NCI-H510A treated with DMSO at 0.1 percent for 48 hours (cell line): ENCODE measurements at regions not wholly inside any gene's neighbourhood (a gene's known extent, or its start where the extent isn't known, plus 50 kb on each side); places are given as distances from the start of the nearest gene placed in this dataset.

Experiments used
- DNase-seq: peaks from one replicate; lab custom pipeline; 2025; lab: John Stamatoyannopoulos, UW

DNA sequence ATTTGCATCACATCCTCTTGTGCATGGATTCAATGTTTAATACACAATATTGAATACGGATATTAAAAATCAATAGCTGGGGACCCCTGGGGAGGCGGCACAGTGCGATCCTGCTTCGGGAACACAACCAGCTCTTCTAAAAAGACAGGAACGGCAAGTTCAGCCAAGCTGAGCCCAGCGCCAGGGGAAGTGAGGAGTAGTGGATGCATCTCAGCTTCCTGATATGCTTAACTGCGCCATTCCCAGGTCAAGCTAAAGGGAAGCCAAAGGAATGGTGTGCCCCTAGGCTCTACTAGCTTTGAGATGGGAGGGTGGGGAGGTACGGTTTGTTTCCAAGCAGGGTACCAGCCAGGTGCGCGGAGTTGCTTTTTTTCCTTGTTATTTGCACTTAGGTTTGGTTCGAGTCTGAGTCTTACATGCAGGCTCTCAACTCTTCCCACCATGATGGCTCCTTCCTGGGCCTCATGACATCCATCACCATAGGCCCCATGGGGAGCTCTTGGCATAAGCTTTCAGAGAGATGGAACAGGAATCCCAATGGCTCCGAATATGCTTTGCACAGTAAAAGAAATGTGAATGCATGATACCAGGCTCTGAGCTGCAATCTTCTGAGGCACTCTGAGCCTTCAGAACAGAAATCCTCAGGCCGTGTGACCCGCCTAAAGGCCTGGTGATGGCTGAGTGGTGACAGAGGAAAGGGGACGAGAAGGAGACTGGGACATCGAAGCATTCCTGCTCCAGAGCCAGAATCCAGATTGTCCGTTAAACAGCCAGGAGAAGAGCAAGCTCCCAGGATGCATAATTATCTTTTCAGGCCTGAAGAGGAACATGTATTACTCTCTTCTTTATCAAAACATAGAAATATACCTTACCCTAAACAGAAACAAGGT is 51.8 kb upstream of the BCOR start:
- no peak for DNase-seq

DNA sequence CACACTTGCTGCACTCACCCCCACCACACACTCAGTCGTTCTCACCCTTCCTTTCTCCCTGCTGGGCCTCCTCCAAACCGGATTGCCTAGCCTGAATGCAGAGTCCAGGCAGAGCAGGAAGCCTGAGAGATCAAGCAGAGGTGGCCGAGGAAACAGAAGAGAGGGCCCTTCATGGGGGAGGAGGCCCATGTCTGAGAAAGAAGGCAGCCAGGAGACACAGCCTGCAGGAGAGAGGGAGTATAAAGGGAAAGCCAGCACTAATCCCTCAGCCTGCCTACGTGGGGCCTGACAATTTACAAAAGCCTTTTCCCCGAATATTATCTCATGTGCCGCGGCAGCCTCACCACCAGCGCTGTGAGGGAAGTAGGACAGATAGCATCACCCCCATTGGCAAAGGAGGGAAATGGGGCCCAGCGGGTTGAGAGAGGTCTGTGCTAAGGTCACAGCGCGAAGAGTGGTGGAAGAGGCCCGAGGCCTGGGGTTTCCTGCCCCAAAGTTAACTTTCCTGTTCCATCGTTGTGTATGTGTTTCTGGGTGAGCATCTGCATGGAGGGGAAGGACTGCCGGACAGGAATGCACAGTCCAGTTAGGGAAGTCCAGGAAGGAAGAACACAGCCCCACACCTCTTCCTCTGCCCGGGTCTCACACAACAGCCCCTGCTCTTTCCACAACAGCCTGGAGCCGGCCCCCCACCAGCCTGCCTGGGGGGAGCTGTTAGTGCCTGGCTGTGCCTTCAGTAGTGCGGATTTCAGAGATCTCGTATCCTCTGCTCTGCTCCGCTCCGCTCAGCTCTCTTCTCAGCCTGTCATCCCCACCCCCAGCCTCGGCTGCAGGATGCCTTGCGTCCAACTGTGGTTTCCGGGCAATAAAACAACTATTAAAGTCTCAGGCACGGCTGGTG is 50.9 kb upstream of the BCOR start:
- peak; percentile 25 for DNase-seq

DNA sequence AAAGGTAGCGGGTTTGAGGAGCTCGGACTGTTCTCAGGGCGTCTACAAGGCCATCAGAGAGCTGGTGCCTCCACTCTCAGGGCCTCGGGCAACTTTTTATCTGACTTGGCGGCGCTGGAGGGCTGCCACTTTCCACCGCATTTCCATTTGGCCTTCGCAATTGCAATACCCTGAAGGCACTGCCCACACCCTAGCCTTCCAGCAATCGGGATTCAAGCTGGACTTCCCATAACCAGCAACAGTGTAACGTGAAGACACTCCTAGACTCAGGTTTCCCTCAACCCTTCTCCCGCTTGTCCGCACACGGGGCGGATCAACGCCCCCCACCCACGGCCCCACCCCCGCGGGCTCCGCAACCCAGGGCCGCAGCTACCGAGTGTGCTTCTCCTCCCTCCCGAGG is 50.2 kb upstream of the BCOR start:
- no peak for DNase-seq
